ENCODE measurements at regions not wholly inside any gene's neighbourhood (a gene's known extent, or its start where the extent isn't known, plus 50 kb on each side); places are given as distances from the start of the nearest gene placed in this dataset.

GRCh38 chr2:192718340-192718739 lies 523.6 kb upstream of the TMEFF2 start:
- H3K27ac ChIP-seq (ENCODE audit: low read depth, low read length): no peak overlapping the region
- H3K27me3 ChIP-seq (ENCODE audit: insufficient read depth, low read length): no peaks in the 10 kb centered on the region
- TF ChIP-seq CTCF (IDR thresholded peaks at IDR 0.05; ENCODE audit: extremely low read depth, low read depth, low read length): no peak
- no peak overlapping the region for H3K4me2 ChIP-seq (ENCODE audit: insufficient read depth, low read length)
- no peak for DNase-seq (ENCODE audit: insufficient read length, low spot score, missing footprints)
- H3K4me1 ChIP-seq (ENCODE audit: insufficient read depth, low read length): no peaks in the 10 kb centered on the region
- H3K9me3 ChIP-seq (ENCODE audit: low read depth, low read length): peaks cover 2% of the 10 kb centered on the region
- H4K20me1 ChIP-seq (ENCODE audit: insufficient read depth, low read length): no peaks in the 10 kb centered on the region
- no peak overlapping the region for H3K4me3 ChIP-seq (ENCODE audit: insufficient read depth, low read length)
- no peaks in the 10 kb centered on the region for H3K79me2 ChIP-seq (ENCODE audit: insufficient read depth, low read length)
- no peaks in the 10 kb centered on the region for H3K36me3 ChIP-seq (ENCODE audit: insufficient read depth, low read length)
- no peak overlapping the region for H2AFZ ChIP-seq (ENCODE audit: low read length)

GRCh38 chr2:192700934-192701333 lies 506.2 kb upstream of the TMEFF2 start:
- H3K4me2 ChIP-seq (ENCODE audit: insufficient read depth, low read length): no peak overlapping the region
- no peaks in the 10 kb centered on the region for H3K4me1 ChIP-seq (ENCODE audit: insufficient read depth, low read length)
- no peaks in the 10 kb centered on the region for H3K27me3 ChIP-seq (ENCODE audit: insufficient read depth, low read length)
- no peaks in the 10 kb centered on the region for H3K36me3 ChIP-seq (ENCODE audit: insufficient read depth, low read length)
- H3K27ac ChIP-seq (ENCODE audit: low read depth, low read length): no peak overlapping the region
- DNase-seq (ENCODE audit: insufficient read length, low spot score, missing footprints): no peak
- H3K9me3 ChIP-seq (ENCODE audit: low read depth, low read length): no peaks in the 10 kb centered on the region
- no peak for TF ChIP-seq CTCF (IDR thresholded peaks at IDR 0.05; ENCODE audit: extremely low read depth, low read depth, low read length)
- no peak overlapping the region for H2AFZ ChIP-seq (ENCODE audit: low read length)
- H3K79me2 ChIP-seq (ENCODE audit: insufficient read depth, low read length): no peaks in the 10 kb centered on the region
- H3K4me3 ChIP-seq (ENCODE audit: insufficient read depth, low read length): no peak overlapping the region
- H4K20me1 ChIP-seq (ENCODE audit: insufficient read depth, low read length): no peaks in the 10 kb centered on the region

GRCh38 chr2:192697880-192698279 lies 503.1 kb upstream of the TMEFF2 start:
- no peak overlapping the region for H3K27ac ChIP-seq (ENCODE audit: low read depth, low read length)
- H3K79me2 ChIP-seq (ENCODE audit: insufficient read depth, low read length): no peaks in the 10 kb centered on the region
- H3K9me3 ChIP-seq (ENCODE audit: low read depth, low read length): no peaks in the 10 kb centered on the region
- H3K36me3 ChIP-seq (ENCODE audit: insufficient read depth, low read length): no peaks in the 10 kb centered on the region
- no peak overlapping the region for H3K4me3 ChIP-seq (ENCODE audit: insufficient read depth, low read length)
- H3K4me1 ChIP-seq (ENCODE audit: insufficient read depth, low read length): no peaks in the 10 kb centered on the region
- H4K20me1 ChIP-seq (ENCODE audit: insufficient read depth, low read length): no peaks in the 10 kb centered on the region
- no peaks in the 10 kb centered on the region for H3K27me3 ChIP-seq (ENCODE audit: insufficient read depth, low read length)
- no peak for TF ChIP-seq CTCF (IDR thresholded peaks at IDR 0.05; ENCODE audit: extremely low read depth, low read depth, low read length)
- DNase-seq (ENCODE audit: insufficient read length, low spot score, missing footprints): no peak
- H3K4me2 ChIP-seq (ENCODE audit: insufficient read depth, low read length): no peak overlapping the region
- no peak overlapping the region for H2AFZ ChIP-seq (ENCODE audit: low read length)

GRCh38 chr2:192696857-192697256 lies 502.1 kb upstream of the TMEFF2 start:
- Histone ChIP-seq H4K20me1 (ENCODE audit: insufficient read depth, low read length) (no peaks in the 10 kb centered on the region), H3K4me3 (ENCODE audit: insufficient read depth, low read length) (no peak overlapping the region), H3K4me2 (ENCODE audit: insufficient read depth, low read length) (no peak overlapping the region), H3K36me3 (ENCODE audit: insufficient read depth, low read length) (no peaks in the 10 kb centered on the region), H3K27ac (ENCODE audit: low read depth, low read length) (no peak overlapping the region), H3K27me3 (ENCODE audit: insufficient read depth, low read length) (no peaks in the 10 kb centered on the region), H3K4me1 (ENCODE audit: insufficient read depth, low read length) (no peaks in the 10 kb centered on the region), H3K79me2 (ENCODE audit: insufficient read depth, low read length) (no peaks in the 10 kb centered on the region), H2AFZ (ENCODE audit: low read length) (no peak overlapping the region), H3K9me3 (ENCODE audit: low read depth, low read length) (no peaks in the 10 kb centered on the region)
- no peak for DNase-seq (ENCODE audit: insufficient read length, low spot score, missing footprints)
- no peak for TF ChIP-seq CTCF (IDR thresholded peaks at IDR 0.05; ENCODE audit: extremely low read depth, low read depth, low read length)

Measured in osteoblast (primary cell).